ENCODE measurements at regions not wholly inside any gene's neighbourhood (a gene's known extent, or its start where the extent isn't known, plus 50 kb on each side); places are given as distances from the start of the nearest gene placed in this dataset.

DNA sequence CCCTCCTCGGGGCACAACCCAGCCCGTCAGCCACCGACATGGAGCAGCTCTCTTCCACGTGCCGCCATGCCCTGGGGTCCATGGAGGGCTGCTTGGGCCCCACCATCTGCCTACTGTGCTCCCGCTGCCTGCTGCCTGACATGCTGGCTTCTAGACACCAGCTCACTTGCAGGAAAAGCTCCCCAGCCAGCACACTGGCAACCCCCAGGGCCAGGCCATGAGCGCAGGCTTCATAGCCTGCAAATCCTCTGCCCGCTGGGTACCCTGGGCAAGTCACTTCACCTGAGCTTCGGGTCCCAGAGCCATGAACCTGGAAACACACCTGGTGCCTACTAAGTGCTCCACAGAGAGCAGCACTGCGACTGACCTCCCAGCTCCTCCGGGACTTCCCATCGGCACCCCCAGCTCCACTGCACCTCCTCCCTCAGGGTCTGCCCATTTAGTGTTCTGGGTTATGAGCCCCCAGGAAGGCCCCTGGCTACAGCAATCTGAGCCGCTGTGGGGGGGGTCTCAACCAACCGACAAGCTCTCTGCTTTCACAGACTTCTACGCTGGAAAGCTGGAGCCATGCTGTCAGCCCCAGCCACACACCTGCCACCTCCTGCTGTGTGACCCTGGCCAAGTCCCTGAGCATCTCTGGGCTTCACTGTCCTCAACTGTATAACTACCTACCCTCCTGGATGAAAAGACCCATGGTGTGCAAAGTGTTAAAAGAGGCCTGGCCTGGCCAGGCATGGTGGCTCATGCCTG, 139.2 kb downstream of the CRYBB2 start:
- TF ChIP-seq, protein P1, sequence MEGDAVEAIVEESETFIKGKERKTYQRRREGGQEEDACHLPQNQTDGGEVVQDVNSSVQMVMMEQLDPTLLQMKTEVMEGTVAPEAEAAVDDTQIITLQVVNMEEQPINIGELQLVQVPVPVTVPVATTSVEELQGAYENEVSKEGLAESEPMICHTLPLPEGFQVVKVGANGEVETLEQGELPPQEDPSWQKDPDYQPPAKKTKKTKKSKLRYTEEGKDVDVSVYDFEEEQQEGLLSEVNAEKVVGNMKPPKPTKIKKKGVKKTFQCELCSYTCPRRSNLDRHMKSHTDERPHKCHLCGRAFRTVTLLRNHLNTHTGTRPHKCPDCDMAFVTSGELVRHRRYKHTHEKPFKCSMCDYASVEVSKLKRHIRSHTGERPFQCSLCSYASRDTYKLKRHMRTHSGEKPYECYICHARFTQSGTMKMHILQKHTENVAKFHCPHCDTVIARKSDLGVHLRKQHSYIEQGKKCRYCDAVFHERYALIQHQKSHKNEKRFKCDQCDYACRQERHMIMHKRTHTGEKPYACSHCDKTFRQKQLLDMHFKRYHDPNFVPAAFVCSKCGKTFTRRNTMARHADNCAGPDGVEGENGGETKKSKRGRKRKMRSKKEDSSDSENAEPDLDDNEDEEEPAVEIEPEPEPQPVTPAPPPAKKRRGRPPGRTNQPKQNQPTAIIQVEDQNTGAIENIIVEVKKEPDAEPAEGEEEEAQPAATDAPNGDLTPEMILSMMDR (conservative IDR thresholded peaks at IDR 0.05; ENCODE audit: low read length): no peak
- no peak for TF ChIP-seq EZH2phosphoT487 (IDR thresholded peaks at IDR 0.05; ENCODE audit: borderline replicate concordance, low read depth, low read length)

Measured in OCI-LY7 (cell line).